HepG2 (cell line): ENCODE measurements at regions not wholly inside any gene's neighbourhood (a gene's known extent, or its start where the extent isn't known, plus 50 kb on each side); places are given as distances from the start of the nearest gene placed in this dataset.
A peak's percentile ranks its signal among the peaks of the same experiment; 100 is the strongest.
"Not testable (repeated sequence)": the region's sequence is repeated elsewhere in the genome, so short reads cannot be mapped to it uniquely, and the experiment has no call there.

Experiments
- FOXA1 ChIP-seq, 2 experiments: fragments of 450-650 bp in 1 of 2; sonication (generic) in 1 of 2; formaldehyde crosslinking in 1 of 2; IDR thresholded peaks; 2 replicates each; pipeline versions ENCODE4 v1.4.0 to v1.6.1; 2016 to 2020; ENCODE audit warnings: missing genetic modification reagents in 1 of 2
- FOXA3 ChIP-seq: IDR thresholded peaks from 2 replicates; pipeline ENCODE4 v1.6.1; 2016; ENCODE audit warnings: missing genetic modification reagents, missing compliant biosample characterization
- GATAD2A ChIP-seq: IDR thresholded peaks from 2 replicates; pipeline ENCODE4 v1.6.1; 2016
- MYNN ChIP-seq: sonication (generic); formaldehyde crosslinking; IDR thresholded peaks from 2 replicates; pipeline ENCODE4 v1.4.0; 2020; ENCODE audit warnings: mild to moderate bottlenecking, low read depth, missing genetic modification reagents
- ONECUT2 ChIP-seq: sonication (generic); formaldehyde crosslinking; IDR thresholded peaks from 2 replicates; pipeline ENCODE4 v1.4.0; 2020; ENCODE audit warnings: missing genetic modification reagents
- POGZ ChIP-seq: sonication (generic); formaldehyde crosslinking; IDR thresholded peaks from 2 replicates; pipeline ENCODE4 v1.4.0; 2020; ENCODE audit warnings: mild to moderate bottlenecking, missing genetic modification reagents
- SALL1 ChIP-seq: sonication (generic); formaldehyde crosslinking; IDR thresholded peaks from 2 replicates; pipeline ENCODE4 v1.8.0; 2022; ENCODE audit warnings: mild to moderate bottlenecking, missing genetic modification reagents
- THAP11 ChIP-seq: IDR thresholded peaks from 2 replicates; pipeline ENCODE4 v1.6.1; 2016; ENCODE audit warnings: missing biosample characterization, missing genetic modification reagents
- ZMYM4 ChIP-seq: sonication (generic); formaldehyde crosslinking; IDR thresholded peaks from 2 replicates; pipeline ENCODE4 v1.8.1; 2023; ENCODE audit warnings: mild to moderate bottlenecking, missing genetic modification reagents
- ZNF644 ChIP-seq: IDR thresholded peaks from 2 replicates; pipeline ENCODE4 v1.6.1; 2016; ENCODE audit warnings: low read depth
- TF ChIP-seq, protein P1 (sequence below): sonication (generic); formaldehyde crosslinking; IDR thresholded peaks from 2 replicates; pipeline ENCODE4 v1.4.0; 2020; ENCODE audit warnings: missing genetic modification reagents
- TF ChIP-seq, protein P2 (sequence below): sonication (generic); formaldehyde crosslinking; IDR thresholded peaks from 2 replicates; pipeline ENCODE4 v1.5.1; 2020; ENCODE audit warnings: mild to moderate bottlenecking, missing genetic modification reagents, moderate library complexity
- TF ChIP-seq, protein P3 (sequence below): sonication (generic); formaldehyde crosslinking; IDR thresholded peaks from 2 replicates; pipeline ENCODE4 v1.4.0; 2020; ENCODE audit warnings: missing genetic modification reagents, borderline replicate concordance

DNA sequence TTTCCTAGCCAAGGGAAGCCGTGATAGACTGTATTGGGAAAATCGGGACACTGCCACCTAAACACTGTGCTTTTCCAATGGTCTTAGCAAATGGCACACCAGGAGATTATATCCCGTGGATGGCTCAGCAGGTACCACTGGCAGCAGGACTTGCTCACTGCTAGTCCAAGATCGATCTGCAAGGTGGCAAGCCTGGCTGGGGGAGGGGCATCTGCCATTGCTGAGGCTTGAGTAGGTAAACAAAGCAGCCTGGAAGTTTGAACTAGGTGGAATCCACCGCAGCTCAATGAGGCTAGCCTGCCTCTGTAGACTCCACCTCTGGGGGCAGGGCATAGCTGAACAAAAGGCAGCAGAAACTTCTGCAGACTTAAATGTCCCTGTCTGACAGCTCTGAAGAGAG lies 1262.7 kb upstream of the ZEB2 start (continued):
- not testable (repeated sequence) for TF ChIP-seq FOXA1 (IDR thresholded peaks at IDR 0.05)
- TF ChIP-seq FOXA1 (CRISPR knock-in tag; IDR thresholded peaks at IDR 0.05) (peak; percentile 68), GATAD2A (CRISPR knock-in tag) (peak; percentile 51), ZNF644 (CRISPR knock-in tag) (peak; percentile 70), SALL1 (CRISPR knock-in tag) (peak; percentile 70), THAP11 (CRISPR knock-in tag) (0 out of 2 replicates have a peak, but pooled peaks have one; percentile 23), POGZ (peak; percentile 74), FOXA3 (CRISPR knock-in tag) (peak; percentile 62; the same call in 1 of the 2 replicates), ZMYM4 (CRISPR knock-in tag) (peak; percentile 96), MYNN (peak; percentile 63; the same call in 1 of the 2 replicates), ONECUT2 (CRISPR knock-in tag) (0 out of 2 replicates have a peak, but pooled peaks have one; percentile 45)
- TF ChIP-seq, protein P1, sequence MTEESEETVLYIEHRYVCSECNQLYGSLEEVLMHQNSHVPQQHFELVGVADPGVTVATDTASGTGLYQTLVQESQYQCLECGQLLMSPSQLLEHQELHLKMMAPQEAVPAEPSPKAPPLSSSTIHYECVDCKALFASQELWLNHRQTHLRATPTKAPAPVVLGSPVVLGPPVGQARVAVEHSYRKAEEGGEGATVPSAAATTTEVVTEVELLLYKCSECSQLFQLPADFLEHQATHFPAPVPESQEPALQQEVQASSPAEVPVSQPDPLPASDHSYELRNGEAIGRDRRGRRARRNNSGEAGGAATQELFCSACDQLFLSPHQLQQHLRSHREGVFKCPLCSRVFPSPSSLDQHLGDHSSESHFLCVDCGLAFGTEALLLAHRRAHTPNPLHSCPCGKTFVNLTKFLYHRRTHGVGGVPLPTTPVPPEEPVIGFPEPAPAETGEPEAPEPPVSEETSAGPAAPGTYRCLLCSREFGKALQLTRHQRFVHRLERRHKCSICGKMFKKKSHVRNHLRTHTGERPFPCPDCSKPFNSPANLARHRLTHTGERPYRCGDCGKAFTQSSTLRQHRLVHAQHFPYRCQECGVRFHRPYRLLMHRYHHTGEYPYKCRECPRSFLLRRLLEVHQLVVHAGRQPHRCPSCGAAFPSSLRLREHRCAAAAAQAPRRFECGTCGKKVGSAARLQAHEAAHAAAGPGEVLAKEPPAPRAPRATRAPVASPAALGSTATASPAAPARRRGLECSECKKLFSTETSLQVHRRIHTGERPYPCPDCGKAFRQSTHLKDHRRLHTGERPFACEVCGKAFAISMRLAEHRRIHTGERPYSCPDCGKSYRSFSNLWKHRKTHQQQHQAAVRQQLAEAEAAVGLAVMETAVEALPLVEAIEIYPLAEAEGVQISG (CRISPR knock-in tag), result peak; percentile 21; the same call in 1 of the 2 replicates
- TF ChIP-seq, protein P2, sequence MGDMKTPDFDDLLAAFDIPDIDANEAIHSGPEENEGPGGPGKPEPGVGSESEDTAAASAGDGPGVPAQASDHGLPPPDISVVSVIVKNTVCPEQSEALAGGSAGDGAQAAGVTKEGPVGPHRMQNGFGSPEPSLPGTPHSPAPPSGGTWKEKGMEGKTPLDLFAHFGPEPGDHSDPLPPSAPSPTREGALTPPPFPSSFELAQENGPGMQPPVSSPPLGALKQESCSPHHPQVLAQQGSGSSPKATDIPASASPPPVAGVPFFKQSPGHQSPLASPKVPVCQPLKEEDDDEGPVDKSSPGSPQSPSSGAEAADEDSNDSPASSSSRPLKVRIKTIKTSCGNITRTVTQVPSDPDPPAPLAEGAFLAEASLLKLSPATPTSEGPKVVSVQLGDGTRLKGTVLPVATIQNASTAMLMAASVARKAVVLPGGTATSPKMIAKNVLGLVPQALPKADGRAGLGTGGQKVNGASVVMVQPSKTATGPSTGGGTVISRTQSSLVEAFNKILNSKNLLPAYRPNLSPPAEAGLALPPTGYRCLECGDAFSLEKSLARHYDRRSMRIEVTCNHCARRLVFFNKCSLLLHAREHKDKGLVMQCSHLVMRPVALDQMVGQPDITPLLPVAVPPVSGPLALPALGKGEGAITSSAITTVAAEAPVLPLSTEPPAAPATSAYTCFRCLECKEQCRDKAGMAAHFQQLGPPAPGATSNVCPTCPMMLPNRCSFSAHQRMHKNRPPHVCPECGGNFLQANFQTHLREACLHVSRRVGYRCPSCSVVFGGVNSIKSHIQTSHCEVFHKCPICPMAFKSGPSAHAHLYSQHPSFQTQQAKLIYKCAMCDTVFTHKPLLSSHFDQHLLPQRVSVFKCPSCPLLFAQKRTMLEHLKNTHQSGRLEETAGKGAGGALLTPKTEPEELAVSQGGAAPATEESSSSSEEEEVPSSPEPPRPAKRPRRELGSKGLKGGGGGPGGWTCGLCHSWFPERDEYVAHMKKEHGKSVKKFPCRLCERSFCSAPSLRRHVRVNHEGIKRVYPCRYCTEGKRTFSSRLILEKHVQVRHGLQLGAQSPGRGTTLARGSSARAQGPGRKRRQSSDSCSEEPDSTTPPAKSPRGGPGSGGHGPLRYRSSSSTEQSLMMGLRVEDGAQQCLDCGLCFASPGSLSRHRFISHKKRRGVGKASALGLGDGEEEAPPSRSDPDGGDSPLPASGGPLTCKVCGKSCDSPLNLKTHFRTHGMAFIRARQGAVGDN, result peak; percentile 23; the same call in 1 of the 2 replicates
- TF ChIP-seq, protein P3, sequence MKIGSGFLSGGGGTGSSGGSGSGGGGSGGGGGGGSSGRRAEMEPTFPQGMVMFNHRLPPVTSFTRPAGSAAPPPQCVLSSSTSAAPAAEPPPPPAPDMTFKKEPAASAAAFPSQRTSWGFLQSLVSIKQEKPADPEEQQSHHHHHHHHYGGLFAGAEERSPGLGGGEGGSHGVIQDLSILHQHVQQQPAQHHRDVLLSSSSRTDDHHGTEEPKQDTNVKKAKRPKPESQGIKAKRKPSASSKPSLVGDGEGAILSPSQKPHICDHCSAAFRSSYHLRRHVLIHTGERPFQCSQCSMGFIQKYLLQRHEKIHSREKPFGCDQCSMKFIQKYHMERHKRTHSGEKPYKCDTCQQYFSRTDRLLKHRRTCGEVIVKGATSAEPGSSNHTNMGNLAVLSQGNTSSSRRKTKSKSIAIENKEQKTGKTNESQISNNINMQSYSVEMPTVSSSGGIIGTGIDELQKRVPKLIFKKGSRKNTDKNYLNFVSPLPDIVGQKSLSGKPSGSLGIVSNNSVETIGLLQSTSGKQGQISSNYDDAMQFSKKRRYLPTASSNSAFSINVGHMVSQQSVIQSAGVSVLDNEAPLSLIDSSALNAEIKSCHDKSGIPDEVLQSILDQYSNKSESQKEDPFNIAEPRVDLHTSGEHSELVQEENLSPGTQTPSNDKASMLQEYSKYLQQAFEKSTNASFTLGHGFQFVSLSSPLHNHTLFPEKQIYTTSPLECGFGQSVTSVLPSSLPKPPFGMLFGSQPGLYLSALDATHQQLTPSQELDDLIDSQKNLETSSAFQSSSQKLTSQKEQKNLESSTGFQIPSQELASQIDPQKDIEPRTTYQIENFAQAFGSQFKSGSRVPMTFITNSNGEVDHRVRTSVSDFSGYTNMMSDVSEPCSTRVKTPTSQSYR, result peak; percentile 96
- TF ChIP-seq, all 625 proteins: peak for 25; not testable (repeated sequence) for 600
